ENCODE measurements at regions not wholly inside any gene's neighbourhood (a gene's known extent, or its start where the extent isn't known, plus 50 kb on each side); places are given as distances from the start of the nearest gene placed in this dataset.
"Not testable (repeated sequence)": the region's sequence is repeated elsewhere in the genome, so short reads cannot be mapped to it uniquely, and the experiment has no call there.

DNA sequence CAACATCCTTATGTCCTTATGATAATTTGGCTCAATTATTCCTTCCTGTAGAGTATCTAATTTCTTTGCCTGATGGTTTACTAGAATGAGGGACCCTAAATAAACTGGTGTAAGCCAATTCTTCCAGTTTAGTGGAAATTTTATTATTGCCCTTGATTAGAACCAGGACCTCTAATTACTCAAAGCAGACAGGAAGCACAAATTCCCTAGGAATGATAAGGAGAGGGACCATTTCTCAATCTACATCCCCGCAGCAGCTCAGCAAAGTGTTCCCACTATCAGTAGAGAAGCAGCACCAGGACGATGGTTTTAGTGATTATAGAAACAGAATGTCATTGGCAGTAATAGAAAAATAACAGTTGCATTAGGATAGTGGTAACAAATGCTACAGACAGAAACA is 97.1 kb downstream of the PLPPR4 start:
- no peak for DNase-seq (ENCODE audit: low read depth, low spot score)

DNA sequence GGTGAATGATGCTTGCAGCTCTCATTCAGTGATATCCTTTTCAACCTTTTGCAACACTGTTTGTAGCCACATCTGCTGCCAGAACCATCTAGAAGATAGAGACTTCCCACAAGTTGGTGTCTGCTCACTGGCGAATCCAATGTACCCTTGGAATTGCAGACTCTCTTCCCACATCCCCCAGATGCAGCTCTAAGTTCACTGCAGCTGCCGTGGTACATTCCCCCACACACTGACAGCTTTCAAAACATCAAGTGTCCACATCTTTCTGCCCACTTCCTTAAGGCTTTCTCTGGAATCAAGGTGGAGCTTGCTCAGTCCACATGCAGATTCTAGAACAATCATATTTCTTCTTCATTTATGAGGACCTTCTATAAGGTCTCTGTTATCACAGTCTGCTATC is 99.2 kb downstream of the PLPPR4 start:
- DNase-seq (ENCODE audit: low read depth, low spot score): no peak

DNA sequence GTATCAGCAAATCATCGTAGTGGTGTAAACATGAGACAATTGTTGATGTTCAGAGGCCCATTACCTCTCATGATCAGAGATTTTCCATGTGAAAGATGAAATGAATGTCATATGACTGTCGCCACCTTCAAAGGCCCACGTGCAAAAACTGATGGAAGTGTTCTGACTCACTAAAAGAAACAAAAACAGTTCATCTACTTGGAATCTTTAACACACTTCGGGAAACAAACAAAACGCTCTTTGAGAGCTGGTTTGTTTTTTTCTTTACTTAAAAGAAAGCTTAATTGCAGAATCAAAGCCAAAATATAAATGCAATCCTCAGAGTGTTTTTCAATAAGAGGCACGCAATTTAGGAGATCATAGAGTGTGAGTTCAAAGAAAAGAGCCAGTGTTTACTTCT is 100.8 kb downstream of the PLPPR4 start:
- no peak for DNase-seq (ENCODE audit: low read depth, low spot score)

DNA sequence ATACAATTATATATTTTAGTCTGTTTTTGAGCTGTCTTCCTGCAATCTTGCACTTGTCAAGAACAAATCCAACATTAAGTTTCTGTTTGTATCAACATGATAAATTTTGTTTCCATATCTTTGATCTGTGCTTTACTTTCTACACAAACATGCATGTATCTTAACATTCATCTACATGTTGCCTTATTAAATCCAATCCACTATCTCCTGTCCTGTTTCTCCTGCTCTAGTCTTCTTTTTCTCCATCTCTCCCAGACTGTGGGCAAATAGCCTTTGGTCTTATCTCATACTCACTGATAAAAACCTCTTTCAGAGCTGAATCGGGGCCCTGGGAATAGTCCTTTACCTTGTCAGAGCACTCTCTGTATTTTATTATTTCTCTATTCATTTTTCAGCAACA is 101.3 kb downstream of the PLPPR4 start:
- no peak for DNase-seq (ENCODE audit: low read depth, low spot score)

DNA sequence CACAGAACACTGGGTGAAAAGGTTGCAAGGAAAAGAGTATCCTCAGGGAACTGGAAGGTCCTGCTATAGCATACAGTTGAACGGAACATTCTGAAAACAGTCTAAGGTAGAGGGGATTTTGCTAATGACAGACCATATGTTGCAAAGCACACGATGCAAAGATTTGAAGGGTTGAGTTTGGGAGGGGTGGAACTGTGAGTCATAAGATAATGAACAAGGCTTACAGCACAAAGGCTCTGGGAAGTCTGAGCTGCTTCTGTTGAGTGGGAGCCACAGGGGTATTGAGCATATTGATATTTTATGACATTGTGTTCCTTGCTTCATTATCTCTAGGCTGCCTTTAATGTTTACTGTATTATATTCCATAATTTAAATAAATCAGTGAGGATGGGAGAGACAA is 104.9 kb downstream of the PLPPR4 start:
- DNase-seq (ENCODE audit: low read depth, low spot score): no peak

DNA sequence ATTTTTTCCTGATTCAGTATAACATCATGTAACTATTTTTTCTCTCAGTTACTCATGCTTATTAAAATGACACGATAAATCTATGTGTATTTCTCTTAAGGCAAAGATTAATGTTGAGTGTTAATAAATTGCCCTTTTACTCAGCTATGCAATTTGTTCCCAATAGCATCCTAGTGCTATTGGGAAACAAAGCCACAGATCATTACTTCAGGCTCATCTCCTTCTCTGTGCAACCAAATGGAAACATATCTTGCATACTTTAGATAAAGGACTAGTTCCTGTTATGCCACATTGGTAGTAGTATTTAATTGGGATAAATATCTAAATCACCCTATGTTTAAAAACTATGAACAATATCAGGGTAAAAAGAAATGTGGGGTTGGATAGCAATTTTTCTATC is 106.2 kb downstream of the PLPPR4 start:
- no peak for DNase-seq (ENCODE audit: low read depth, low spot score)

DNA sequence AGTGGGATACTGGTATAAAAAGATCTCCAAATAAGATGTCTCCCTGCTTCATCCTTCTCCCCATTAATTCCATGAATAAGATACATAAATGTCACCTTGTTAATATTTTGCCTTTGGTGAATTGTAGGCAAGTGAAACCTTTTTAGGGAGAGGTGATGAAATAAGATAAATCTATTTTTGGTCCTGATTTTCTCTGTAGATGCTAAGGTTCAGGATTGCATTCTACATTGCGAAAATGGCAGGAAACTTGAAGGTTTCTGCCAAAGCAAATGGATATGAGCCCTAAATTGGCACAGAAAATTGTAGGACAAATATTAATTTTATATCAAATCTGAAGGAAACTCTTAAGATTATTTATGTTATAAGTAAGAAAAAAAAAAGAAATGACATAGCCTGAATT is 107.1 kb downstream of the PLPPR4 start:
- no peak for DNase-seq (ENCODE audit: low read depth, low spot score)

DNA sequence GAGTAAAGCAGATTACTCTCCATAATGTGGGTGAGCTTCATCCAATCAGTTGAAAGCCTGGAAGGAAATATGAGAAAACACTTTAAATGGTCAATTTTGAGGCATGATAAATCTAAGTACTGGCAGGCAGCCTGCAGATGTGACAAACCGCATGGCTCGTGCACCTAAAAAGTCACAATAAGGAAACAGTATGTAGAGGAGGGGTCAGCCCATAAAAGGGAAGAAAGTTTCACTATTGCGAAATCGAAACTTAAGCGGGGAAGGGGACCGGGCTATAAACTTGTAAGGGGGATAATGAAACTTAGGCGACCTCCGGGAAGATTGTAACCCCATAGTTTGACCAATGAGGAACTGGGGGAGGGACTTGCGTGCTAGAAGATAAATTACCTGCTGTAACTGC is 109.8 kb downstream of the PLPPR4 start:
- no peak for DNase-seq (ENCODE audit: low read depth, low spot score)

DNA sequence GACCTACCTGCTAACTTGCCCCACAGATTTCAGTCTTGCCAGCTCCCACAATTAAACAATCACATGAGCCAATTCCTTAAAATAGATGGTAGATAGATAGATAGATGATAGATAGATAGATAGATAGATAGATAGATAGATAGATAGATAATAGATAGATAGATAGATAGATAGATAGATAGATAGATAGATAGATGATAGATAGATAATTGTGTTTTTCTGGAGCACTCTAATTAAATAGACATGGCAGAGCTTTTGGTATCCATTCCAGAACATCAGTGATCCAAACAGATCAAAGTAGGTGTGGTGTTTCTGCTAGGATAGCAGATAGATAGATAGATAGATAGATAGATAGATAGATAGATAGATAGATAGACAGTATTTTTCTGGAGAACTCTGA is 110.4 kb downstream of the PLPPR4 start:
- DNase-seq (ENCODE audit: low read depth, low spot score): not testable (repeated sequence)

DNA sequence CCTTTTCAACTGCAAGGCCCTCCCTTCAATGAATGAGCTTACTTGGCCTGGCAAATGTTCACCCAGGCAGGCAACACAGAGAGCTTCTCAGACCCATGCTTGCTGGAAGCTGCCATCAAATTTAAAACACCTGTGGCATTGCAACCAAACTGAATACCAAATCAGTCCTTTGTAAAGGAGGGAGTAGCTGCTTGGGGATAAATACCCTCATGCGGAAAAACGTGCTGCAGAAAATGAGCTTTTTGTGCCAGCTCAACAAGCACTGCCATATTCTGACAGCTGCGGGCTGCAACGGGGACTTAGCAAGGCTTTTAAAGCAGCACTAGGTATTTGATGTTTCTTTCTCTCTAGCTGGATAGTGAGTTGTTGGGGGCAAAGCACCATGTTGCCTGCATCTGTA is 119.7 kb downstream of the PLPPR4 start:
- DNase-seq (ENCODE audit: low read depth, low spot score): no peak

DNA sequence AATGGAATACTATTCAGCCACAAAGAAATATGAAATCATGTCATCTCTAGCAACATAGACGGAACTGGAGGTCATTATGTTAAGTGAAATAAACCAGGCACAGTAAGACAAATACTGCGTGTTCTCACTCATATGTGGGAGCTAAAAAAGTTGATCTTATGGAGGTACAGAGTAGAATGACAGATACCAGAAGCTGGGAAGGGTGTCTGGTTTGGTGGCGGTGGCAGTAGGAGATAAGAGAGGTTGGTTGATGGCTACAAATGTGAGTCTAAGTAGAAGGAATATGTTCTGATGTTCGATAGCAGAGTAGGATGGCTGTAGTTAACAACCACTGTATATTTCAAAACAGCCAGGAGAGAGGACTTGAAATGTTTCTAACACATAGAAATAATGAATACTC is 121.6 kb downstream of the PLPPR4 start:
- no peak for DNase-seq (ENCODE audit: low read depth, low spot score)

DNA sequence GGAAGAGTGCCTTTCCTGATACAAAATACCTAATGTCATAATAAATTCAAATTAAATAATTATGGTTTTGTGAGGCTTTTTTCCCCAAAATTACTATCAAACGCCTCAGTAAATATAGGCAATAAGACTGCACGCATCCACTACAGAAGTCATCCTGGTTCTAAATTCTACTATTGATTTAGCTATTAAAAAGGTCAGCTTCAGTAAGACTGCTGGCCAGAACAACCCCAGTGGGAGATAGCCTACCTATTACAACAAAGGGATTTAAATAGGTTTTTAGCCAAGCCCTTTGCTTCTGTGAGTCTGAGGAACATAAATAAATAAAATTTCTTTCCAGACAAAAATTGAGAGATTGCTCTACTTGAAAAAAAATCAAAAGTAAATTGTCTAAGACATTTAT is 132.1 kb downstream of the PLPPR4 start:
- no peak for DNase-seq (ENCODE audit: low read depth, low spot score)

DNA sequence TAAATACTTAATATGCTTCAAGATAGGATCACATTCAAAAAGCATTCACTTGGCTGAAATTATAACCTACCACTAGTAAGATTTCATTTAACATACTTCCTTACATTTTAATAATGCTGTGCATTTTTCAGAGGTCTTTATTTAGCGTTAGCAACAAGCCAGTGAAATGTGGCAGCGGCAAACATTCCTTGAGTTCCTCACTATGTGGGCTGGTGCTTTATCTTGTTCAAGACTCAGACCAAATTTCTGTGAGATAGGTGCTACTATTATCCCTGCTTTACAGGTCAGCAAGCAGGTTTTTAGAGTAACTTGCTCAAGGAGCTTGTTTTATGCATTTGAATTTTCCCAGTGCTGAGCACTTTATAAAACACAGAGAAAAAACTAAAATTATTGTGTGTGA is 132.7 kb downstream of the PLPPR4 start:
- DNase-seq (ENCODE audit: low read depth, low spot score): no peak

DNA sequence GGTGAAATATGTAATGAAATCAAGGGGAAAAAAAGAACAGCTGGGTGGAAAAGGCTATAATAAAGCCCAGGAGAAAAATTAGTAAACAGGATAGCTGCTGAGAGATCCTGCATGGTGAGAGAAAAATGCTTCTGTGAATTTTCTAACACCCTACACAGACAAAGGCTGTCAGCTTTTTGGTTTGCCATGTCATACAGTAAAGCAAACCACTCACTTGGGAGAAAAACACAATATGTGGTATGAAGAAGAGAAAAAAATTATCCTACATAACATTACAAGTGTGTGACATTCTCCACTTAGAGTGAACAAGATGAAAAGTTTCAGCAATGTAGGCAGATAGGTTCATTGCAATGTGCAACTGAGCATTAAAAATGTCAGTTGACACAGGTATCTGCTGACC is 133.6 kb downstream of the PLPPR4 start:
- no peak for DNase-seq (ENCODE audit: low read depth, low spot score)

DNA sequence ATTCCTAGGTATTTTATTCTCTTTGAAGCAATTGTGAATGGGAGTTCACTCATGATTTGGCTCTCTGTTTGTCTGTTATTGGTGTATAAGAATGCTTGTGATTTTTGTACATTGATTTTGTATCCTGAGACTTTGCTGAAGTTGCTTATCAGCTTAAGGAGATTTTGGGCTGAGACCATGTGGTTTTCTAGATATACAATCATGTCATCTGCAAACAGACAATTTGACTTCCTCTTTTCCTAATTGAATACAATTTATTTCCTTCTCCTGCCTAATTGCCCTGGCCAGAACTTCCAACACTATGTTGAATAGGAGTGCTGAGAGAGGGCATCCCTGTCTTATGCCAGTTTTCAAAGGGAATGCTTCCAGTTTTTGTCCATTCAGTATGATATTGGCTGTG is 137.3 kb downstream of the PLPPR4 start:
- DNase-seq (ENCODE audit: low read depth, low spot score): not testable (repeated sequence)

DNA sequence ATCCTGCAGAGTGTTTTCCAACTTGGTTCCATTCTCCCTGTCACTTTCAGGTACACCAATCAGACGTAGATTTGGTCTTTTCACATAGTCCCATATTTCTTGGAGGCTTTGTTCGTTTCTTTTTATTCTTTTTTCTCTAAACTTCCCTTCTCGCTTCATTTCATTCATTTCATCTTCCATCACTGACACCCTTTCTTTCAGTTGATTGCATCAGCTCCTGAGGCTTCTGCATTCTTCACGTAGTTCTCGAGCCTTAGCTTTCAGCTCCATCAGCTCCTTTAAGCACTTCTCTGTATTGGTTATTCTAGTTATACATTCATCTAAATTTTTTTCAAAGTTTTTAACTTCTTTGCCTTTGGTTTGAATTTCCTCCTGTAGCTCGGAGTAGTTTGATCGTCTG is 140.1 kb downstream of the PLPPR4 start:
- DNase-seq (ENCODE audit: low read depth, low spot score): not testable (repeated sequence)

DNA sequence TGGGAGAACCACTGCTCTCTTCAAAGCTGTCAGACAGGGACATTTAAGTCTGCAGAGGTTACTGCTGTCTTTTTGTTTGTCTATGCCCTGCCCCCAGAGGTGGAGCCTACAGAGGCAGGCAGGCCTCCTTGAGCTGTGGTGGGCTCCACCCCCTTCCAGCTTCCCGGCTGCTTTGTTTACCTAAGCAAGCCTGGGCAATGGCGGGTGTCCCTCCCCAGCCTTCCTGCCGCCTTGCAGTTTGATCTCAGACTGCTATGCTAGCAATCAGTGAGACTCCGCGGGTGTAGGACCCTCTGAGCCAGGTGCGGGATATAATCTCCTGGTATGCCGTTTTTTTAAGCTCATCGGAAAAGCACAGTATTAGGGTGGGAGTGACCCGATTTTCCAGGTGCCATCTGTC is 141.0 kb downstream of the PLPPR4 start:
- not testable (repeated sequence) for DNase-seq (ENCODE audit: low read depth, low spot score)

DNA sequence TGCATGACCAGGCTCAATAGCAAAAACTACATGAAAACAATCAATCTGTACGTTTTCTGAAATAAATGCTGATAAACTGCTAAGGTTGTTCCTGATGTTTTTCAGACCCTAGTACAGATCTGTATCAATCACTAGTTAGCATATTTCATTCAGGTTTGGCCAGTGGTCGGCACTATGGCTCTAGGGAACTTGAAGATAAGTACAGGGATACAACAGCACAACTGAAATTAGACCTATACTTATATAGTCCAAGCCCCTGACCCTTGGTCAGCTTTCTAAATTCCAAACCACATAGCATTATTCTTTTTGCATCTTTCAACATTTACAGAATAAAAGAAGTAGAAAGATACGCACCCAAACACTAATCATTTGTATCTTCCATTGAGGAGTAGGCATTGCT is 142.7 kb downstream of the PLPPR4 start:
- no peak for DNase-seq (ENCODE audit: low read depth, low spot score)

DNA sequence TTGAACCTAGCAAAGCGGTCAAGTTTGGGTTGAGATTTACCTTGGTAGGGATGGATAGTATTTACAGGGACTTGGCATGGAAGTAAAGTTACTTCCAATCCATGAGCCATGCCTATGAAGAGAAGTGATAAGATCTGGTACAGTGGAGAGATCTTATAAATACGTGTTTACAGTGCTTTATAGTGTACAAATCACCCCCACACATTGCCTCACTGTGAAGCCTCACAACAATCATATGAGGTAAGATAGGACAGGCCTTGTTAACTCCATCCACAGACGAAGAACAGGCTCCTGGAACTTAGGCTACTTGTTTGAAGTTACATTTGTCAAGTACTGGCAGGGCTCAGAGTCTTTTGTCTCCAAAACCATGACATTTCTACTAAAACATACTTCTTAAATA is 159.8 kb downstream of the PLPPR4 start:
- DNase-seq (ENCODE audit: low read depth, low spot score): no peak

DNA sequence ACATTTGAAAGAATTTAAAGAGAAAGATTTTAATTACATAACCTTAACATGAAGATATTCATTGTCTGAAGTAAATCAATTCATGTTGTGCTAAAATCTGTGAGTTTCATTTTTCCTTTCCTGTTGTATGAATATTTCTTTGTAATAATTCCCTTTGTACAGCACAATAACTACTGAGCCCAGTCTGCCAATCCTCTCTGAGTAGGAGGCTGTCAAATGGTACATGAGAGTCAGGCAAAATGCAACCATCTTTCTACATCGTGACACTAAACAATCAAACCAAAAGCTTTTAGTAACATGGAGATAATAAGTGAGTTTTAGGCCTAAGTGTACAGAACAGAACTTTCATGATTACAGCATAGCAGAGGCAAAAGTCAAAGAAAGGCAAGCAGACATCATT is 165.5 kb downstream of the PLPPR4 start:
- no peak for DNase-seq (ENCODE audit: low read depth, low spot score)

DNA sequence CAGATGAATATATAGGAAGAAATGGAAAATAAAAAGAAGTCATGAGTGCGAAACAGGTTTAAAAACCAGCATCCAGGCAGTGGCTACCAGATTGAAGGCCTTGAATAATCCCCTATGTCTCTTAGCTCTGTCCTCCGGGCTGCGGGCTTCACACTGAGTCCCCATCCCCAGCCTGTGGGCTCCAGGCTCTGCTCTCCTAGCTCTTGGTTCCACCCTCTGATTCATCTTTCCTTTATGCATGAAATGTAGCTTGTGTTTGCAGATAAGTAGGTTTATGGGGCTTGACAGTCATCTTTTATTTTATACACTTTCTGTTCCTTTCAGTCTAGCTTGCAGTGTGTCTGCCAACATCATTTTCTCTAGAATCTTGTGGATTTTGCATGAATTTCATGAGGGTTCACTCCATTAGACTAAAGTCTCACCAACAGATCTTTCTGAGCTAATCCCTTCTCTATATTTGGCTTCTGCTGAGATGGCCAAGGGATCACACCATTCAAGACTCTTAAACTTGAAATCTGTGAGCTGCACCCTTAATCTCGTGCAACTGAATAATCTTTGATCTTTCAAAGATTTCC is 174.5 kb downstream of the PLPPR4 start:
- DNase-seq (ENCODE audit: low read depth, low spot score): no peak

DNA sequence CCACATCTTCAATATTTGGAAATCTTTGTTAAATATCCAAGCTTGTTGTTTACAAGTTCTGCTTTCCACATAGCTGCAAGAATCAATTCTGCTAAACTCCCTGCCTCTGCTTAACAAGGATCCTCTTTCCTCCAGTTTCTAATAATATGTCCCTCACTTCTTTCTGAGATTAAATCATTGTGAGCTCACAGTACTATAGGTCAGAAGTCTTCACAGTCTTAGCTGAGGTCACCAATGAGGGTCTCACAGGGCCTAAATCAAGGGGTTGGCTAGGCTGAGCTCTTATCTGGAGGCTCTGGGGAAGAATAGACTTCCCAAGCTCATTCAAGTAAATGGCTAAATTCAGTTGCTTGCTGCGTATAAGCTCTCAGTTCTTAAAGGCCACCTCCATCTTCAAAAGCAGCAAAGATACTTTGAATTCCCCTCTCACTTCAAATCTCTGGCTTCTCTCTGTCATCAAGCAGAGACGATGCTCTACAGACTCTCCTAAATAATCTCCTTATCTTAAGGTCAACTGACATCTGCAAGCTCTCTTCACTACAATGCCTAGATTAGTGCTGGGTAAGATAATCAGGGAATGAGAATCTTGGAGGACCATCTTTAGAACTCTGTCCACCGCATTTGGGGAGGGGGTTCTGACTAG is 175.3 kb downstream of the PLPPR4 start:
- no peak for DNase-seq (ENCODE audit: low read depth, low spot score)

DNA sequence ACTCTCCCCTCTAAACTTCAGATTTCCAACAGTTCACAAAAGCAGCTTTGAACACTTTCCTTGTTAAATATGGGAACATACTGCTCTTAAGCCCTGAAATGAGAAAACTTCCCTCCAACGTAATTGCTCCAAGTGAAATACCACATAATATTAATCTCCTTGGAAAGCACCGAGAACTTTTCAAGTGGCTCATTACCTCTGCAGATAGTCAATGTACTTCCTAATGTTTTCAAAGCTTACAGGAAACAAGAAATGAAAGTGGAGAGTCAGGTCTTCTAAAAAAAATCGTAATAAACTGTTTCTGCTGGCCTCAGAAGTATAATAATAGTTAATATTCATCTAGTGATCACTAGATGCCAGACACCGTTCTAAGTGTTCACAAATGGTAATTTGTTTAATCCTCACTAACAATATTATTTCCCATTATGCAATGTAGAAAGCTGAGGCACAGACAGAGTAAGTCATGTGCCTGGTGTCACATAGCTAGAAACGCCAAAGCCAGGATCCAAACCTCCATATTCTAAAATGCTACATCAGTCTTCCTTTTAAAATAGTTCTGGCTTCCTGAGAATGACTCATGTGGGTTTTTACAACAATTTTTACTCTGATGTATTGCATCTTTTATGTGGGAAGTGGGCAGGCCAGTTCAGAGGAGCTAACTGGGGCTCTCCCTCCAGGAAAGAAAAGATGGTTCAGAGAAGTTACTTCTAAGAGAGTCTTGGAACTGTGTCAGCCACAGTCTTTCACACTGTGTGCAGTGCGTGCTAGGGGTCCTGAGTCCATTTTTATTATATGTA is 177.2 kb downstream of the PLPPR4 start:
- no peak for DNase-seq (ENCODE audit: low read depth, low spot score)
